Hepatocyte (in vitro differentiated cells): ENCODE measurements at regions not wholly inside any gene's neighbourhood (a gene's known extent, or its start where the extent isn't known, plus 50 kb on each side); places are given as distances from the start of the nearest gene placed in this dataset.
"Not testable (repeated sequence)": the region's sequence is repeated elsewhere in the genome, so short reads cannot be mapped to it uniquely, and the experiment has no call there.

Experiments
- EZH2 ChIP-seq: fragments of 200-600 bp; sonication (generic); IDR thresholded peaks from 2 replicates; pipeline ENCODE4 v1.6.1; 2016; ENCODE audit warnings: antibody characterized with exemption, mild to moderate bottlenecking, borderline replicate concordance
- EZH2phosphoT487 ChIP-seq: fragments of 200-600 bp; sonication (generic); IDR thresholded peaks from one replicate; pipeline ENCODE4 v1.6.1; 2018; ENCODE audit warnings: antibody characterized with exemption, mild to moderate bottlenecking, low read depth, moderate library complexity; ENCODE audit not compliant: unreplicated experiment, severe bottlenecking
- TF ChIP-seq, protein P1 (sequence below): fragments of 200-600 bp; sonication (generic); IDR thresholded peaks from 2 replicates; pipeline ENCODE4 v1.5.1; 2016; ENCODE audit warnings: antibody characterized with exemption, mild to moderate bottlenecking; ENCODE audit not compliant: poor library complexity

- TF ChIP-seq, protein P1, sequence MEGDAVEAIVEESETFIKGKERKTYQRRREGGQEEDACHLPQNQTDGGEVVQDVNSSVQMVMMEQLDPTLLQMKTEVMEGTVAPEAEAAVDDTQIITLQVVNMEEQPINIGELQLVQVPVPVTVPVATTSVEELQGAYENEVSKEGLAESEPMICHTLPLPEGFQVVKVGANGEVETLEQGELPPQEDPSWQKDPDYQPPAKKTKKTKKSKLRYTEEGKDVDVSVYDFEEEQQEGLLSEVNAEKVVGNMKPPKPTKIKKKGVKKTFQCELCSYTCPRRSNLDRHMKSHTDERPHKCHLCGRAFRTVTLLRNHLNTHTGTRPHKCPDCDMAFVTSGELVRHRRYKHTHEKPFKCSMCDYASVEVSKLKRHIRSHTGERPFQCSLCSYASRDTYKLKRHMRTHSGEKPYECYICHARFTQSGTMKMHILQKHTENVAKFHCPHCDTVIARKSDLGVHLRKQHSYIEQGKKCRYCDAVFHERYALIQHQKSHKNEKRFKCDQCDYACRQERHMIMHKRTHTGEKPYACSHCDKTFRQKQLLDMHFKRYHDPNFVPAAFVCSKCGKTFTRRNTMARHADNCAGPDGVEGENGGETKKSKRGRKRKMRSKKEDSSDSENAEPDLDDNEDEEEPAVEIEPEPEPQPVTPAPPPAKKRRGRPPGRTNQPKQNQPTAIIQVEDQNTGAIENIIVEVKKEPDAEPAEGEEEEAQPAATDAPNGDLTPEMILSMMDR = not testable (repeated sequence)
- TF ChIP-seq EZH2phosphoT487, EZH2: not testable (repeated sequence)
These were observed 108.8 kb downstream of the ART5 start for GRCh38 chr11:3532958-3533357.
